SH-SY5Y (cell line): ENCODE measurements at regions not wholly inside any gene's neighbourhood (a gene's known extent, or its start where the extent isn't known, plus 50 kb on each side); places are given as distances from the start of the nearest gene placed in this dataset.

Source experiments
- GATA2 ChIP-seq: IDR thresholded peaks from 2 replicates; pipeline ENCODE4 v1.6.1; 2011; ENCODE audit warnings: mild to moderate bottlenecking, low read depth, low read length
- GATA3 ChIP-seq: IDR thresholded peaks from 2 replicates; pipeline ENCODE4 v1.6.1; 2011; ENCODE audit warnings: low read depth, mild to moderate bottlenecking, low read length, moderate library complexity

GRCh38 chr5:167804512-167805220 is 486.8 kb upstream of the WWC1 start:
- TF ChIP-seq GATA2 = no peak
- no peak for TF ChIP-seq GATA3
